ENCODE measurements at regions not wholly inside any gene's neighbourhood (a gene's known extent, or its start where the extent isn't known, plus 50 kb on each side); places are given as distances from the start of the nearest gene placed in this dataset.
A peak's percentile ranks its signal among the peaks of the same experiment; 100 is the strongest.
"Not testable (repeated sequence)": the region's sequence is repeated elsewhere in the genome, so short reads cannot be mapped to it uniquely, and the experiment has no call there.

DNA sequence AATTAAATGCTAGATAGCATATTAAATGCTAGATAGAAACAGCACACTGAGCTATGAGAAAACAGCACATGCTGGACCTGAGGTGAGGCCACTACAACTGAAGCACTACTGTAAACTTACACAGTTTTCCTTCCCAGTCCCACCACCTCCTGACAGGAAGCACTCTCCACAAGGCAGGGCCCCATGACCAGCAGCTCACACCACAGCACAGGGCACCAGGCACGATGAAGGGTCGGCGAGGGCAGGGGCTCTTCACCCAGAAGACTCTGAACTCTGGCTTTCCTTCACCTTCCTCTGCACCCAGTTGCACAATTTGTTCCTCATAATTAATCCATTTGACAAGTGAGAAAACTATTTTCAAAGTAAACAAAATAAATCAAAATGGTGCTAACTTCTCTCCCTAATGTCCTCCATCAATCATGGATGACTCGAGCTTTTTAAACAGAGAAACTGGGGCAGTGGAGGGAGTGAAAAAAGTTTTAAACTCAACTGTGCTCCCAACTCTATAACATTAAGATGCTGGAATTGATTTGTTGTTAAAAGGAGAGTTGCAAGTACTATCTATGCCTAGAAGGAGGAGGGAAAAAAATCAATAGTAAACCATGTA is 568.7 kb downstream of the UQCRFS1 start:
- no peak for DNase-seq

DNA sequence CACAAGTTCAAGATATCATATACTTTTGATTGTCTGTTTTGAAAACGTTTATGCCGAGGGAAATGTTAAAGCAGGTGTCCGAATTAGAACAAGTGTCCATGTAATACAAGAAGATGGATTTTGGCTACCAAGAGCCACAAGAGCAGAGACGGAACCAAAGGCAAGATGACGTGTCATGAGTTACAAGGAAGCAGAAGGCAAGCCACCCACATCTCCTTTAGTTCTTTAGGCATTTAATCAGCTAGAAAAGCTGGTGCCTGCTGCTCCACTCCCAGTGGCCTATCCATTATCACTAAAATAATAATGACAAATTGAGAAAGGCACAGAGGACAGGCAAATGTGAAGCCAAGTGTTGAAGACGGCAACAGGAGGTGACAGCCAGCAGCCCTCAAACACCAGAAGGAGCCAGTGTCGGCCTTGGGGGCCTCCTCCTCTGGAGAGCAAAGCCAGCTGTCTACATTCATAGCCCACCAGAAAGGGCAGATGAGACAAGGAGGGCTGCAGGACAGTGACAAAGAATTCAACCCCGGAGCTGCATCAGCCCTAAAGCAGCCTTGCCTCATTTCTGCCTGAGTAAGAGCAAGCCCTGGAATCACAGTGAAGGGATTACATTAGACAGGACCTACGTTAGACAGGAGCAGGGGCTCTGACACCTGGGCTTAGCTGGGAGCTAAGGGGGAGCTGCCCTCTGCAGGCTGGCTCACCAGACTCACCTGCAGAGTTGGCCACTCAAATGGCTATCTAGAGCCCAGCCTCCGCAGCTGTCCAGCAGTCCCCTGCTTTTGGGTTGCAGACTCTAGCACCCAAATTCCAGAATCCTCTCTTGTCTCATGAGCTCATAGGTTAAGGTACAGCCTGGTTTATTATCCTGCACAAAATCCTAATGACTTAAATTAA is 569.9 kb downstream of the UQCRFS1 start:
- no peak for DNase-seq

DNA sequence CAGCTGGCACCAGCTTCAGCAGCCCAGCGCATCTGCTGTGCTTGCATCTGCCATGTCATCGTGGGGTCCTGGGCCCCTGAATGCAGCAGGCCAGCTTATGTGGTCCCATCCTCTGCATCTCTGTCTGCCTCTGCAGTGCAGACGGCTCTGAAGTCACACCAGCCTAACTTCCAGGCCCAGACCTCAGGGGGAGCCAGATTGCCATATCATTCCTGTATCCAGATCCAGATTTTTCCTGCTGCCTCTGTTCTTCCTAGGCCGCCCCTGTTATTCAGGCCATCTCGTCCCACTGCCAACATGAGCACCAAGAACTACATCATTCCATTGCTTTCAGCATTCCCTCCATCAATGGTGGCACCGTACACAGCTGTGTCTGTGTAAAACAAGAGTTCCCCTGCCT is 571.6 kb downstream of the UQCRFS1 start:
- no peak for DNase-seq

DNA sequence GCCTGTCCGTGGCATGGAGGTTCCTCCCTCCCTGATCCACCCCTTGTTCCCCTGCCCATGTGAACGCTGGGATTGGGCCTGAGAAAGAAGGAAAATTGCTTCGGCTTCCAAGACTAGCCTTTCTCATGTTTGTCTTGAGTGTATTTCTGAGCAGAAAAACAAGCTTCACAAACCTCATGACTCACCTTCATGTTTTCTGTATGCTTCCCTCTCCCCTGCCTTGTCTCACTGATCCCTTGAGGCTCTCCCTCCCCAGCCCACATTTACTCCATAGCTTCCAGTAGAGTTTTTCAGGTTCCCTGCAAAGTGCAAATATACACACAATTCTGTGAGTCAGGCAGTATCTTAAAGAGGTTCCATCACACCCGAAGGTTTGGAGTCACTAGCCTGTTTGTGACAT is 572.4 kb downstream of the UQCRFS1 start:
- no peak for DNase-seq

DNA sequence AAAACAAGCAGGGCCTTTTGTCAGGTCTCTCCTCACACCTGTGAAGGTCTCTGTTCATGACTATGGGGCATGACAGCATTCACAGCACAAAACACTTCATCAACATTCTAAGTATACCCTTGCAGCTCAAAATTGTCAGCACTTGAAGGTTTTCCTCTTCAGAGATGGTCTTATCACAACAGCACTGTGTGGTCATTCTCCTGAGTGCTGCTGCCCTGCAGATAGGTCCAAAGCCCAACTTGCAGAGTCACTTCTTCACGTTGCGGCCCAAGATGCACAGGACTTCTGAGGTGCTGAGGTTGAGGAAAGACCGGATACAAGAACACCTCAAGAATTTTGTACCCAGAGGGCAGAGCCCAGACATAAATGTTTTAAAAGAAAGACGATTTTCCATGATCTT is 574.5 kb downstream of the UQCRFS1 start:
- DNase-seq: no peak

DNA sequence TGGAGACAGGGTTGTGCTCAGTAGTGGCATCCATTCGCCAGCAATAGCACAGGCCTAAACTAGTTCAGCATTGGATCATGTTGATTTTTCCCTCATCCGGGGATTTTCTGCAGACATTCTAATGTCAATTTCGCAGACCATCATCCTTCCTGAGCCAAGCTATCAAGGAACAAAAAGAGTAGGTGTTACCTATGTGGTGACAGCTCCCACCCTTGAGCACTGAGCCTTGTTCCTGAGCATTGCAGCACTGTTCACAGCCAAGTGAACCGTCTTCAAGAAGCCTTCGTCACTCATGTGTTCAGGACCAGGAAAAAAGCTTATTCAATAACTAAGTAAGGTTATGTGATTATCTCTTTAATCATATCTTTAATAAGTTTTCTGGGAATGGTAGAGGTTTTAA is 576.2 kb downstream of the UQCRFS1 start:
- DNase-seq: no peak

DNA sequence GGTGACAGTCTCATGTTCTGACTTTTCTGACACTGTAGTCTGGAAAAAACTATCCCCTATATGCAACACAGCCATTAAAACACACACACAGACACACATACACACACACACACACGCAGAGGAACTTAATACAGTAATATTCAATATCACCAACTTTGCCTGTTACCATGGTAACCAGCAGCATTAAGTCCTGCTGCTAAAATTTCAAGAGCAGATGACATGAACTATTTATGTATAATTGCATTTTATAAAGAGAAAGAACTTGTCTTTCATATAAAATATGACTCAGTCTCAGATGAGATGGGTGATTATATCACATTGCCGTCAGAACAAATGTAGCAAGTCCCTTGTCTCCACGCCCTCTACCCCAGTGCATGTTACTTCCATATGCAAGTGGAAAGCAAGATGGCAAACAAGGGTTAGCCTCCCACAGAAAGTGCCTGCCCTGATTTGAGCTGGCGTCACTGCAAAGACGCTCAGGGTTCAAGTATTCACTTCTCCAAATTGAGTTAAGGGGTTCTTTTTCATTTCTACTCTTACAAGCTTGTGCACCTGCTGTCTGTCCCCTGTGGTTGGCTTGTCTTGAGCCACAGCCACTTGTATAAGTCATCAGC is 576.8 kb downstream of the UQCRFS1 start:
- DNase-seq: no peak

DNA sequence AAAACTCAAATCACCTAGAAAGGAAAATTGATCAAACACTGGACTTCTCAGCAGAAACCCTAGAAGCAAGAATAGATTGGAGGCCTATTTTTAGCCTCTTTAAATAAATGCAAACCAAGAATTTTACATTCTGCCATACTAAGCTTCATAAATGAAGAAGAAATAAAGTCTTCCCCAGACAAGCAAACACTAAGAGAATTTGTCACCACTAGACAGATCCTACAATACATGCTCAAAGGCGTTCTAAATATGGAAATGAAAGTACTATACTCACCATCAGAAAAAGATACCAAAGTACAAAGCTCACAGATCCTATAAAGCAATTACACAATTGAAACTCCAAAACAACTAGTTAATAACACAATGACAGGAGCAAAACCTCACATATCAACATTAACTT is 578.1 kb downstream of the UQCRFS1 start:
- no peak for DNase-seq

DNA sequence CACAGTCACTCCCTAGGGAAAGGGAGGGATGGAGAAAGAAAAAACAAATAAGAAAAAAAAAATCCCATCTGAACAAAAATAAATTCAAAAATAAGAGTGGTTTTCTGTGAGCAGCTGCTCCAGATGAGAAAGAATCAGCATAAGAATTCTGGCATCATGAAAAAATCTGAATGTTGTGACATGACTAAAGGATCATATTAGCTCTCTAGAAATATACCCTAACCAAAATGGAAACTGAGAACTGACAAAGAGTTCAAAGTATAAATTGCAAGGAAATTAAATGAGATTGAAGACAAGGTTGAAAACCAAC is 579.0 kb downstream of the UQCRFS1 start:
- no peak for DNase-seq

DNA sequence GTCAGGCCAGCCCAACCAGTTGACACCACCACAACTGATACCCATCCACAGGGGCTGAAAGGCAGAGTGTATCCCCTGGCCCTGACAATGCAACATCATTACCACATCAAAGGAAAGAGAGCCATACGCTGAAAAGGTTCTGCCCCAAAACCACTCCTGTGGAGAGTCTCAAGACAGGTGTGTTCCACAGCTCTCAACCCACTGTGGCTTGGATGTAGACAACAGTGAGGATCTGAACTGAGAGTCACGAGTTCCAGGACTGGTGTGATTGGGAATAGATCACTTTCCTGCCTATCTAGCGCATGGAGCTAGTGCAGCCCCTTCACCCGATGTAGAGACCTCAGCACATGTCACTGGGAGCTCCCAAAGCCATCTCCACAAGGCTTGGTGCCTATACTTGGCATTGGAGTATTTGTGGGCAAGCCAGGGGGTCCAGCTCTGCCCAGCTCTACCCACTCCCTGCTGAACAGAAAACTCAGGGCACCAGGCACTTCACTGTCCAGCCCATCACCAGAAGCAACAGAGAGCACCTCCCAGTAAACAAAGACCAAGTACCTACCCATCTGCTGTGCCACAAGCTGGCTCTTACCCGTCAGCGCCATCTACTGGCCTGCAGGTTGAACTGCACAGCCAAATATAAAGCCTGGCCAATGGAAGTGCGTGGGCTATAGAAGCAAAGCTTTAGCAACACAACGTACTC is 579.5 kb downstream of the UQCRFS1 start:
- DNase-seq: peak; percentile 32

DNA sequence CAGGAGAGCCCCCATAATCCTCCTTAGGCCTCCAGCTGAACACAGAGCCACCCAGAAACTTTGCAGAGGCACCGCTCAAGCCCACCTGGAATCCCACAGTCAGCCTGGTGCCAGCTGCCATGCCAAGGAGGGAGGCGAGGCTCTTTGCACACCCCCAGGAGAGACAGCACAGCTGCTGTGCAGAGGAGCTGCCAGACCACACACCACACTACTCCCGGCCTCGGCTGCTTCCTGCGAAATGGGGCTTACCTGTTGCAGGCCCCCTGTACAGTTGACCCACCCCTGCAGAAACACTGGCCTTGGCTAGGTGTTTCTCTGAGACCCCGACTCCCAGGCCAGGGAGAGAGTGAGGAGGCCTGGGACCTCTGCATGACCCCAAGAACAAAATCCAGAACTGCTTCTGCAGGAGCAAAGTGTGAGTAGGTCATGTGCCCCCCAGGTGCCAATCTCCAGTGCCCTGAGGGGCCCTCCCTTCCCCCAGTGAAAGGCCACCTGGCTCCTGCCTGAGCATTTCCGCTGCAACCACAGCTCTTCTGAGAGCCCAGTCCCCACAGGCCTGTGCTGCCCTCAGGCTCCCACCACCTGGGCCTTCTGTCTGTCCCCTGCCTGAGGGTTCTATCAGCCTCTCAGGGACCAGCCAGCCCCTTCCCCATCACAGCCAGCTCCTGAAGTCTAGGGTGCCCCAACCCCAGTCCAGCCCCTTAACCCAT is 580.4 kb downstream of the UQCRFS1 start:
- DNase-seq: no peak

DNA sequence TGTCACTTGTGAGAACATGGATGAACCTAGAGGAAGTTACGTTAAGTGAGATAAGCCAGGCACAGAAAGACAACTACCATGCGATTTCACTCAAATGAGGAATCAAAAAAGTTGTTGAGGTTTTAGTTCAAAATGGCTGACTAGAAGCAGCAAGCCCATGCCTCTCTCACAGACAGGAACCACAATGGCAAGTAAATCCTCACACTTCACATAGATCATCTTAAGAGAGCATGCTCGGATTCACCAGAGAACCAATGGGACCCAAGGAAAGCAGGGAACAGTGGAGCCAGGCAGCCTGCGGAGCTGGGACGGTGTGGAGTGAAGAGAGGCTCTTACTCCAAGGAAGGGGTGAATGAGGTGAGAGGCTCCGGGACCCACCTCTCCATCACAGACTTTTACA is 581.0 kb downstream of the UQCRFS1 start:
- DNase-seq: no peak

DNA sequence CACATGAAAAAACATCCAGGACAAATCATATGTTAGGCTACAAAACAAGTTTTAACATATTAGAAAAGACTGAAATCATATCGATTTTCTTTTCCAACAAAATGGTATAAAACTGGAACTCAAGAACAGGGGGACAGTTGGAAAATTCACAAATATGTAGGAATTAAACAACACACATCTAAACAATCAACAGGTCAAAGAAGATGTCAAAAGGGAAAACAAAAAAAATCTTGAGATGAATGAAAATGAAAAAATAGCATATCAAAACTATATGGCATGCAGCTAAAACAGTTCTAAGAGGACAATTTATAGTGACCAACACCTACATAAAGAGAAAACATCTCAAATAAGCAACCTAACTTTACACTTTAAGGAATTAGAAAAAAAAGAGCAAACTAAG is 585.3 kb downstream of the UQCRFS1 start:
- DNase-seq: no peak

DNA sequence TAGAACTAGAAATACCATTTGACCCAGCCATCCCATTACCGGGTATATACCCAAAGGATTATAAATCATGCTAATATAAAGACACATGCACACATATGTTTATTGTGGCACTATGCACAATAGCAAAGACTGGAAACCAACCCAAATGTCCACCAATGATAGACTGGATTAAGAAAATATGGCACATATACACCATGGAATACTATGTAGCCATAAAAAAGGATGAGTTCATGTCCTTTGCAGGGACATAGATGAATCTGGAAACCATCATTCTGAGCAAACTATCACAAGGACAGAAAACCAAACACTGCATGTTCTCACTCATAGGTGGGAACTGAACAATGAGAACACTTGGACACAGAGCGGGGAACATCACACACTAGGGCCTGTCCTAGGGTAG is 586.5 kb downstream of the UQCRFS1 start:
- not testable (repeated sequence) for DNase-seq

DNA sequence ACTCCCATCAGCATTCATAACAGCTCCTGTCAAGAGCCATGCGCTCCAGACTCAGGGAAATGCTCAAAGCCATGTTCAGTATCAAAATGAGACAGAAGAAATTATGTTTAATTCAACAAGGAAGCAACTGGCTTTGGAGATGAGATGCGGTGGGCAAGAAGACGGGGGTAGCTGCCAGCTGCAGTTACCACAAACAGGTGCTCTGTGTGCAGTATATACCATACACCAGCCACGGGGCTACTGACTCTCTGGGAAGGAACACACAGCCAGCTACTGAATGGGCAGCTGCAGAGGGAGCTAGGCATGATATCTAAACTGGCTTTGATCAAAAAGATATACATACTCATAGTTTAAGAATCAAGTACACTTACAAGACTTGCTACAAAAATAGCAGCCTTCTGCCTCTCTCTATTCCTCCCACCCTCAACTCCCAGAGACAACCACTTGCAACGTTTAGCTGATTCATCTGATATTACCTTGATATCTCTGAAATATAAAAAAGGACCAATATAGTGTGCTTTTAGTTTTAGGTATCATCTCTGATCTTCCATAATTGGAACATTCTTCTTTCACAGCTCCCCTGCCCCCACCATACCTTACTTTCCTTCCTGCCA is 593.0 kb downstream of the UQCRFS1 start:
- no peak for DNase-seq

DNA sequence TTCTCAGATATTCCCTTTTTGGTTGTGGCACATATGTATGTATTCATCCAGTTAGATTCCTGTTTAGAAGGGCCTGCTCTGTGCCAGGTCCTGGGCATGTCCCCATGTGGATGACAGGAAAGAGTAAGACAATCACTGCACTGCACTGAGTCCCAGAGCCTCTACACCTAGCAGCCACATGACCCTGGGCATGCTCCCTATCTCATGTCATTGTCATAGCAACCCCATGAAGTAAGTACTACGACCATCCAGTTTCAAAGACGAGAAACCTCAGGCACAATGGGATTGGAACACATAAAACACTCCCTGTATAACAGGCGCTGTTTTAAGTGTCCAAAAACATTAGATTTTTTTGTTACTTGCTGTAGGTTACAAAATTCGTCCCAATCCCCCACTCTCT is 594.4 kb downstream of the UQCRFS1 start:
- no peak for DNase-seq

DNA sequence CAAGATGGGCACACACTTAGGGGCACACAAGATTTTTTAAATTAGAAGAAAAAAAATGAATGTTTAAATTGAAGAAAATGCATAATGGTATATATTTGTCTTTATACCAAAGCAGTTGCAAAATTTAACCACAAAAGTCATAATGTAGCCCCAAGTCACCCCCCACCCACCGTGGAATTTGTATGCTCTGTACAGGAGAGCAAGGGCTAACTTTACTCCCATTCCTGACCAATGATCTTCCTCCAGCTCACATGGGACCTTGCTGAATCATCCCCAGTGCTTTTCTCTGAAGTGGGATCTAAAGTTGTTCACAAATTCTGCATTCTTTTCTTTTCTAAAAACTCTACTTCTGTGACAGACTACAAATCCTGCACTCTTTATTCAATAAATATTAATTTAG is 597.0 kb downstream of the UQCRFS1 start:
- DNase-seq: no peak

DNA sequence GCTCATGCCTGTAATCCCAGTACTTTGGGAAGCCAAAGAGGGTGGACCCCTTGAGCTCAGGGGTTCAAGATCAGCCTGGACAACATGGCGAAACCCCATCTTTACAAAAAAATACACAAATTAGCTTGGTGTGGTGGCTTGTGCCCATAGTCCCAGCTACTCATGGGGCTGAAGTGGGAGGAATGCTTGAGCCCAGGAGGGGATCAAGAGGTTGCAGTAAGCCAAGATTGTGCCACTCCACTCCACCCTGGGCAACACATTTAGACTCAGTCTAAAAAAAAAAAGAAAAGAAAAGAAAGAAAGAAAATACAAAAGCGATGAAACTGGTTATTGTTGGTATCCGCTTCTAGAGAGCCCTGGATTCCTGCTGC is 597.4 kb downstream of the UQCRFS1 start:
- DNase-seq: no peak

DNA sequence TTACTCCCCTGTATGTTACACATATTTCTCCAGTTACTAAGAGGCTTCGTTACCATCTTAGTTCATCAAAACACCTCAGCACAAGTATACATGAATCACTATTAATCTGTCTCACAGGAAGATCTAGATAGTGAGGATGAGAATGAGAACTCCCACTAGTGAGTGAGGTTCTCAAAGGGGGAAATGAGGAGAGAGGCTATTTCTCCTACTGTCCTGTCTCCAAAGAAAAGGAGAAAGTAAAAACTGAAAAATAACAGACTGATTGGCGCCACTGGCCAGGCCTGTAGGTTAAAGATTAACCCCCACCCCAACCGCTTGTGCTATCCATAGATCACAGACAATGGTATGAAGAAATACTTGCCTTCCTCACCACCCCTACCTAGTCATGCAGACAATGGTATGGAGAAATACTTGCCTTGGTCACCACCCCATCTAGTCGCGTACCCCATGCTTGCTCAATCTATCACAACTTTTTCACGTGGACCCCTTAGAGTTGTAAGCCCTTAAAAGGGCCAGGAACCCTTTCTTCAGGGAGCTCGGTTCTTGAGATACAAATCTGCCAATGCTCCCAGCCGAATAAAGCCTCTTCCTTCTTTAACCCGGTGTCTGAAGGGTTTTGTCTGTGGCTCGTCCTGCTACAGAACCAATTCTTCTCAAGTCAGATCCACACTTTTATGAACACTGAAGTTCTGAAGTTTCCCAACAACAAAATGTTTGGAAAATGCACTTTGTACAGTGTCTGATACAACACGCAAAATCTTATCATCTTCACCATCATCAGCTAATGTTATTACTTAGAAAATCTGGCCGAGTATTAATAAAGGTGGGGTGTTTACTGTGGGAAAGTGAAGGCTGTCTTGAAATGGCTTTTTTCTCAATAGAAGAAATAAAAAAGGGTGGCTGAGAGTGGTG is 598.1 kb downstream of the UQCRFS1 start:
- DNase-seq: no peak

DNA sequence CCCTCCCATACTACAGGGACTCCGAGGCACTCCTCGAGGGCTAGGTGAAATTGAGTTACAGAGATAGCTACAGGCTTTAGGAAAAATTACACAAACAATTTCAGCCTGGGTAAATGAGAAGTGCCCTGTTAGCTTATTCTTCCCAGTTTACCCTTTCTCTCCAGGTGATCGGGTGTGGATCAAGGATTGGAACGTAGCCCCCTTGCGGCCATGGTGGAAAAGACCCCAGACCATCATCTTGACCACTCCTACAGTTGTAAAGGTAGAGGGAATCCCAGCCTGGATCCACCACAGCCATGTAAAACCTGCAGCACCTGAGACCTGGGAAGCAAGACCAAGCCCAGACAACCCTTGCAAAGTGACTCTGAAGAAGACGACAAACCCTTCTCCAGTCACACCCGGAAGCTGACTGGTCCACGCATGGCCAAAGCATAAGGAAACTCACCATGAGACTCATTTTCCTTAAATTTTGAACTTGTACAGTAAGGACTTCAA is 600.6 kb downstream of the UQCRFS1 start:
- no peak for DNase-seq

DNA sequence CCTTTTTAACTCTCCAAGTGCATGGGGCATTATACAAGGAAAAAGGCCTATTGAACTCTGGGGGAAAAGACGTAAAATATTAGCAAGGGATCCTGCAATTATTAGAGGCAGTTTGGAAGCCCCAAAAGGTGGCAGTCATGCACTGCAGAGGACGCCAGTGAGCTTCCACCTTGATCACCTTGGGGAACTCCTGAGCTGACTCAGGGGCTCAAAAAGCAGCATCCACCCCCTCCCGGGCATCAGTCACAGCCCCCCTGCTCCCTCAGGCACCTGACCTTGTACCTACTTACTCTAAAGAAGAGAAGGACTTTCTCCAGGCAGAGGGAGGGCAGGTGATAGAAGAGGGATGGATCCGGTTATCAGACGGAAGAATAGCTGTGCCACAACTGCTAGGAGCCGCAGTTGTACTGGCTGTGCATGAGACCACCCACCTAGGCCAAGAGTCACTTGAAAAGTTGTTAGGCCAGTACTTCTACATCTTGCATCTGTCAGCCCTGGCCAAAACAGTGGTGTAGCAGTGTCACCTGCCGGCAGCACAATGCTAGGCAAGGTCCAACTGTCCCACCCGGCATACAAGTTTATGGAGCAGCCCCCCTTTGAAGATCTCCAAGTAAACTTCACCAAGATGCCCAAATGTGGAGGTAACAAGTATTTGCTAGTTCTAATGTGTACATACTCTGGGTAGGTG is 601.6 kb downstream of the UQCRFS1 start:
- not testable (repeated sequence) for DNase-seq

Measured in DMS 273 treated with DMSO at 0.1 percent for 48 hours (cell line).